BJ (cell line): ENCODE measurements at regions not wholly inside any gene's neighbourhood (a gene's known extent, or its start where the extent isn't known, plus 50 kb on each side); places are given as distances from the start of the nearest gene placed in this dataset.

Experiments
- CTCF ChIA-PET: fragments of 350-600 bp; formaldehyde crosslinking; extraction: SDS; loops from one replicate; lab custom pipeline; 2021; ENCODE audit warnings: antibody characterized with exemption, inconsistent platforms; lab: Yijun Ruan, JAX
- POLR2A ChIA-PET: fragments of 300-600 bp; sonication (Branson Sonifier 250); formaldehyde crosslinking; extraction: SDS; loops from one replicate; lab custom pipeline; 2021; ENCODE audit warnings: antibody characterized with exemption; lab: Charles Lee
- DNase-seq: peaks from one replicate; pipeline ENCODE4 v3.0.0-alpha.2; 2011; ENCODE audit warnings: low read depth
- H3K27me3 ChIP-seq: 2 replicates; pipeline ENCODE4 v1.6.0; 2011; ENCODE audit warnings: low read length; ENCODE audit not compliant: control insufficient read depth, insufficient read depth
- H3K36me3 ChIP-seq: 2 replicates; pipeline ENCODE4 v1.5.1; 2011; ENCODE audit warnings: low read length; ENCODE audit not compliant: control insufficient read depth, insufficient read depth
- H3K4me3 ChIP-seq: 2 replicates; pipeline ENCODE4 v1.5.1; 2011; ENCODE audit warnings: low read depth, mild to moderate bottlenecking, control low read depth, low read length
- TF ChIP-seq, protein P1 (sequence below): IDR thresholded peaks from 2 replicates; pipeline ENCODE4 v1.5.1; 2011; ENCODE audit warnings: low read depth, mild to moderate bottlenecking, control low read depth, inconsistent platforms, low read length, moderate library complexity; ENCODE audit not compliant: insufficient read depth

DNA sequence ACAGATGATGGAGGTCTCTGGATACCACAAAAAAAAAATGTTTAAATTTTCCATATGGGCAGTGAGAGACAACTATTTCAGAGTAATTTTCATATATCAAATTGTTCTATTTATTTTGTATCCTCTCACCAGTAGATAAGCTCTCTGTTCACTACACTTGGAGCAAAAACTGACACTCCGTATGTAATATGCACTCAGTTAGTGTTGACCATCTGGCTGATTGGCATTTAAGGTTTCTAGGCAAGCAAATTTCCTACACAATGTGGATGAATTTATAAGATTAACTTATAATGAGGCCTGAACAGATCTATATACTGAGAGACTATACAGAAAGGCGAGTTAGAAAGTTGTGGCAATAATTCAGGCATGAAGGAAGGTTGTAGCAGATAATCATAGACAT is 836.5 kb upstream of the SEMA6D start:
- Histone ChIP-seq H3K36me3 (no peaks in the 10 kb centered on the region), H3K27me3 (no peaks in the 10 kb centered on the region), H3K4me3 (no peak overlapping the region)
- DNase-seq = no peak
- TF ChIP-seq, protein P1, sequence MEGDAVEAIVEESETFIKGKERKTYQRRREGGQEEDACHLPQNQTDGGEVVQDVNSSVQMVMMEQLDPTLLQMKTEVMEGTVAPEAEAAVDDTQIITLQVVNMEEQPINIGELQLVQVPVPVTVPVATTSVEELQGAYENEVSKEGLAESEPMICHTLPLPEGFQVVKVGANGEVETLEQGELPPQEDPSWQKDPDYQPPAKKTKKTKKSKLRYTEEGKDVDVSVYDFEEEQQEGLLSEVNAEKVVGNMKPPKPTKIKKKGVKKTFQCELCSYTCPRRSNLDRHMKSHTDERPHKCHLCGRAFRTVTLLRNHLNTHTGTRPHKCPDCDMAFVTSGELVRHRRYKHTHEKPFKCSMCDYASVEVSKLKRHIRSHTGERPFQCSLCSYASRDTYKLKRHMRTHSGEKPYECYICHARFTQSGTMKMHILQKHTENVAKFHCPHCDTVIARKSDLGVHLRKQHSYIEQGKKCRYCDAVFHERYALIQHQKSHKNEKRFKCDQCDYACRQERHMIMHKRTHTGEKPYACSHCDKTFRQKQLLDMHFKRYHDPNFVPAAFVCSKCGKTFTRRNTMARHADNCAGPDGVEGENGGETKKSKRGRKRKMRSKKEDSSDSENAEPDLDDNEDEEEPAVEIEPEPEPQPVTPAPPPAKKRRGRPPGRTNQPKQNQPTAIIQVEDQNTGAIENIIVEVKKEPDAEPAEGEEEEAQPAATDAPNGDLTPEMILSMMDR = no peak
- CTCF ChIA-PET = no interaction called here
- POLR2A ChIA-PET = no interaction called here

DNA sequence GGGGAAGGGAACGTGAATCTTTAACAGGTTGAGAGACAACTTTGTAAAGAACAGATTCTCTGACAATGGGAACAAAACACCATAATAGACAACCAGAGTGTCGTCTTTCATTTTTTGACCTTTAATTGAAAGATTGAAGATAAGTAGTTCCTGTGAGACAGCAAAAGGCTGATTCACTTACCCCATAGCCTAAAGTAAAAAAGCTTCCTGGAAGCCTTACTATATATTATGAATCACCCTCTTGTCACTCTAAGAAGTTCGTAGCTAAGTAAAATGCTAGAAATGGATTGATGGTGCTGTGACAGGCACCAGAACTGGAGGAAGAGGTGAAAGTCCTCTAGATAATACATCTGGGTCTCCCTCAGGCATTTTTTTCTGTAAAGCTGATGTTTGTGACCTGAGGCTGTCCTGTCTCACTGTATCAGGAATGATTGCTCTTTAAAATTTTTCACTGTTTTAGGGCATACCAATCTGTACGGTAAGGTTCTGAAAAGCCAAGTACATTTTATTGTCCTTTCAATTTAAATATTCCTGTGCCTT is 824.6 kb upstream of the SEMA6D start:
- ChIA-PET POLR2A (no interaction called here), CTCF (no interaction called here)
- H3K36me3 ChIP-seq = no peaks in the 10 kb centered on the region
- H3K4me3 ChIP-seq = no peak overlapping the region
- no peak for DNase-seq
- no peaks in the 10 kb centered on the region for H3K27me3 ChIP-seq
- TF ChIP-seq, protein P1 = no peak

DNA sequence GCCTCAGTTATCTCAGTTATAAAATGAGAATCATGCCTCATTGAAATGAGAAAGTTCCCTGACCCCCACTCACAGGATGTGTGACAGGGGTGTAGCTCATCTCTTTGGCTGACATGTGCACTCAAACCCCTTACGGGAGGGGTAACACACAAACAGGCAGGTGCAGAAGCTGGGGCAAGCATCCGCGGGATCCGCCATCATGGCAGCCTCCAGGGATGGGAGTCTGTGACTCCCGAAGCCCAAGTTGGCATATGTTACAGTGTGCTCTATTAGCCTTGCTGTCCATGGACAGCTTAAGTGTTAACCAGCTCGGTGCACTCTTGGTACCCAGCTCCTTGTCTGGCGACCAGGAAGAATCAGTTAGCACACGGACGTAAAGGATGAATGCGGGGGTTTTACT is 822.7 kb upstream of the SEMA6D start:
- CTCF ChIA-PET = no interaction called here
- POLR2A ChIA-PET = no interaction called here
- Histone ChIP-seq H3K36me3 (no peaks in the 10 kb centered on the region), H3K27me3 (no peaks in the 10 kb centered on the region), H3K4me3 (no peak overlapping the region)
- TF ChIP-seq, protein P1 = no peak
- DNase-seq = no peak

DNA sequence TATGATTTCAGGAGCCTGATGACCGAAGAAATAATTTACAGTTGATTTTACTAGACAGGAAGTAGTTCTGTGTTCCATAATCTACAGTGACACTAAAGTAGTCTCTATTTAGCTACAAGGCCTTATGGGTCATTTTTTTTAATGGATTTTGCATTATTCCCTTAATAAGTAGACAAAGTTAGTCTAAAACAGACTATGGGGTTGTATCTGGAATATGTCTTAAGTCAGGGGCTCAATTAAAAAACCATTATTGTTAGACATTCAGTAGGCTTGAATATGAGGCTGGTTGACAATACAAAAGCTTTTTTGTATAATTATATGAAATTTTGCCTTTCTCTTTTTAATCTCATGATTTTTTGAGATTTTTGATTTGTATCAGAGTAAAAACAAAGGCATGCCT is 820.0 kb upstream of the SEMA6D start:
- Histone ChIP-seq H3K4me3 (no peak overlapping the region), H3K36me3 (no peaks in the 10 kb centered on the region), H3K27me3 (no peaks in the 10 kb centered on the region)
- DNase-seq = no peak
- POLR2A ChIA-PET = no interaction called here
- TF ChIP-seq, protein P1 = no peak
- CTCF ChIA-PET = no interaction called here

DNA sequence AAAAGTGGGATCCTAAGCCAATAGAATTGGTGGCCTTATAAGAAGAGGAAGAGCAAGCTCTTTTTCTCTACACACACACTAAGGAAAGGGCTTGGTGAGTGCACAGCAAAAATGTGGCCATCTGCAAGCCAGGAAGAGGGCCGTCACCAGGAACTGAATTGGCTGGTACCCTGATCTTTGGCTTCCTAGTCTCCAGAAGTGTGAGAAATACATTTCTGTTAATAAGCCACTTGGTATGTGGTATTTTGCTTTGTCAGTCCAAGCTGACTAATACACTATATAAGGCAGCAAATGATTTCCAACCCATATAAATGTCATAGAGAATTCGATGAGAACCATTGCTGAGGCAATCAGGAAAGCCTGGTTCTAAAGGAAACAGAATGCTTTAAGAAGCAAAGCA is 816.3 kb upstream of the SEMA6D start:
- ChIA-PET POLR2A (no interaction called here), CTCF (no interaction called here)
- Histone ChIP-seq H3K4me3 (no peak overlapping the region), H3K27me3 (no peaks in the 10 kb centered on the region), H3K36me3 (no peaks in the 10 kb centered on the region)
- DNase-seq = no peak
- TF ChIP-seq, protein P1 = no peak
